ENCODE measurements at regions not wholly inside any gene's neighbourhood (a gene's known extent, or its start where the extent isn't known, plus 50 kb on each side); places are given as distances from the start of the nearest gene placed in this dataset.

- TF ChIP-seq GLIS3 (CRISPR knock-in tag; IDR thresholded peaks at IDR 0.05): no peak
- no peak for TF ChIP-seq ISL1 (CRISPR knock-in tag; IDR thresholded peaks at IDR 0.05)
- no peak for TF ChIP-seq OSR1 (CRISPR knock-in tag; IDR thresholded peaks at IDR 0.05)
- TF ChIP-seq POU6F1 (CRISPR knock-in tag; IDR thresholded peaks at IDR 0.05; ENCODE audit: borderline replicate concordance, low read depth): no peak
- TF ChIP-seq ZNF8 (CRISPR knock-in tag; IDR thresholded peaks at IDR 0.05): no peak
- TF ChIP-seq ZNF70 (CRISPR knock-in tag; IDR thresholded peaks at IDR 0.05): no peak
- TF ChIP-seq ARNTL (CRISPR knock-in tag; IDR thresholded peaks at IDR 0.05; ENCODE audit: borderline replicate concordance, low read depth): no peak
Observed at GRCh38 chr6:134738211-134738885, 211.6 kb downstream of the ALDH8A1 start (continued).

- no peak for ATAC-seq
- TF ChIP-seq ESRRG (CRISPR knock-in tag; IDR thresholded peaks at IDR 0.05): no peak
- no peak for TF ChIP-seq ZFP3 (CRISPR knock-in tag; IDR thresholded peaks at IDR 0.05)
- TF ChIP-seq TSHZ2 (CRISPR knock-in tag; IDR thresholded peaks at IDR 0.05): no peak
- TF ChIP-seq TOX (CRISPR knock-in tag; IDR thresholded peaks at IDR 0.05; ENCODE audit: borderline replicate concordance): no peak
- TF ChIP-seq CSRNP3 (CRISPR knock-in tag; IDR thresholded peaks at IDR 0.05): no peak
- no peak for TF ChIP-seq PATZ1 (CRISPR knock-in tag; IDR thresholded peaks at IDR 0.05; ENCODE audit: borderline replicate concordance)
- TF ChIP-seq ZFP30 (CRISPR knock-in tag; IDR thresholded peaks at IDR 0.05): no peak
- no peak for TF ChIP-seq ZNF8 (CRISPR knock-in tag; IDR thresholded peaks at IDR 0.05)
- TF ChIP-seq POU6F1 (CRISPR knock-in tag; IDR thresholded peaks at IDR 0.05; ENCODE audit: borderline replicate concordance, low read depth): no peak
Observed at GRCh38 chr6:134735461-134735860, 214.4 kb downstream of the ALDH8A1 start.

- TF ChIP-seq POU6F1 (CRISPR knock-in tag; IDR thresholded peaks at IDR 0.05; ENCODE audit: borderline replicate concordance, low read depth) (no peak), ESRRG (CRISPR knock-in tag; IDR thresholded peaks at IDR 0.05) (no peak), OSR1 (CRISPR knock-in tag; IDR thresholded peaks at IDR 0.05) (no peak), PPARA (CRISPR knock-in tag; IDR thresholded peaks at IDR 0.05; ENCODE audit: borderline replicate concordance) (no peak), ZNF565 (CRISPR knock-in tag; conservative IDR thresholded peaks at IDR 0.05; ENCODE audit: low read depth) (no peak), CSDC2 (CRISPR knock-in tag; IDR thresholded peaks at IDR 0.05) (no peak)
- ATAC-seq: no peak
Observed at GRCh38 chr6:134734312-134734869, 215.5 kb downstream of the ALDH8A1 start.

Data from SK-N-SH treated with all-trans-retinoic acid at 6 μM for 48 hours (cell line).